Germinal center (tissue), 1 donor: ENCODE measurements at regions not wholly inside any gene's neighbourhood (a gene's known extent, or its start where the extent isn't known, plus 50 kb on each side); places are given as distances from the start of the nearest gene placed in this dataset.
A peak's percentile ranks its signal among the peaks of the same experiment; 100 is the strongest.

Experiments used
- DNase-seq: peaks from one replicate; pipeline ENCODE4 v3.0.0; 2012; ENCODE audit warnings: mixed read lengths, low spot score

DNA sequence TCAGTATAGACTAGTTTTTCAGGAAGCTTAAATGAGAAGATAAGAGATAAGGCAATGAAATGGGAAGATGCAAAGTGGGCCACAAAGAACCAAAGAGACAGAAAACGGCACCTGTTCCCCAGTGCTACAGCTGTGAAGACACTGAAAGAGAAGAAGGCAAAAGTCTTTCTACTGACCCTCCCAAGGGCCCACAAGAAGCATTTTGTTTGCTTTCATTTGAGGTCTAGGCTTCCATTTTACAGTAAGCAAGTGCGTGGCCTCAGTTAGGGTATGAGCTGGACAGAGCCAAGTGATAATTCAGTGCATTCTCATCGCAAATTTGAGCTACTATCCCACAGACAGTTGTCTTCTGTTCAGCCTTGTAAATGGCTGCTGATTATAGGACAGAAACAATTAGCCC is 53.4 kb upstream of the STK17B start:
- no peak for DNase-seq

DNA sequence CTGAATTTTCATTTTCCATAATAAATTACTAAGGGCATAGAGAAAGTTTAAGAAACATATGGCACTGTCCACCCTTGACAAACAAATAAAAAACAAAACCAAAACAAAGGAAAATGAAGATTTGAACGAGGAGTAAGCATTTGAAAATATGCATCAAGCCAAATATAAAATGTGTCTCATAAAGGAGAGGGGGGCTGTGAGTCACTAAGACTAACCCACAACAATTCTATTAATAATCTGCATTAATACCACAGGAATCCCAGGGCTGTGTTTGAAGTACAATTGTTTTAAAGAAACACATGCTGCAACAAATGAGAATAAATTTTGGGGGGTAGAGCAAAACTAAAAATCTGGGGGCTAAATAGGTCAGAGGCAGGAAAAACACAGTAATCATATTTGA is 53.8 kb upstream of the STK17B start:
- no peak for DNase-seq

DNA sequence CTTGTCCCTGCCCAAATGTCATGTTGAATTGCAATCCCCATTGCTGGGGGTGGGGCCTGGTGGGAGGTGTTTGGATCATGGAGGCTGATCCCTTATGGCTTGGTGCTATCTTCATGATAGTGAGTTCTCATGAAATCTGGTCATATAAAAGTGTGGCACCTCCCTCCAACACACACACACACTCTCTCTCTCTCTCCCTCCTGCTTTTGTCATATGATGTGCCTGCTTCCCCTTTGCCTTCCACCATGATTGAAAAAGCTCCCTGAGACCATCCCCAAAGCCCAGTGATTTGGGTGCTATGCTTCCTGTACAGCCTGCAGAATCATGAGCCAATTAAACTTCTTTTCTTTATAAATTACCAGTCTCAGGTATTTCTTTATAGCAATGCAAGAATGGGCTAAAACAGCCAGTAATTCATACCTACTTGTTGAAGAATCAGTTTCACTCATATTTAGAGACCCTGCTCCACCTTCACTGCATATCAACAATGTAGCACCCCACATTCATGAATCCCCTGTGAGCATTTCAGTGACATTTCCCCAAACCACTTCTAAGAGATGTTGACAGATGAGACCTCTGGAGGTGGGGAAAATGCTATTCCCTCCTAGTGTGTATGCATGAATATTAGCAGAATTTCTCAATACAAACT is 54.8 kb upstream of the STK17B start:
- no peak for DNase-seq

DNA sequence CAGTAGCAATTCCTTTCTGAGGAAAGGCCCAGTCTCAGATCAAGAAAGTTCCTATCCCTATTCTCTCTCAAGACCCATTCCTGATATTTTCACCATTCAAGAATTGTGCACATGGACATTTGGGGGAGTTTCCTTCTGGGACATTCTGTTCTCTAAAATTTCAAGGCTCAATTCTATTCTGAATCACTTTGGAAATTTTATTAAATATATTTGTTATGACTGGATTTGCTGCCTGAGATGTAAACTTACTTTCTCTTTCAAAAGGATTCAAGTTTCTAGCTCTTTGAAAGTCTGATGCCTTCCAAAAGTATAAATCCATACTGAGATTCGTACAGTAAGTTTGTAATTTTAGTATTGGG is 55.3 kb upstream of the STK17B start:
- DNase-seq = no peak

DNA sequence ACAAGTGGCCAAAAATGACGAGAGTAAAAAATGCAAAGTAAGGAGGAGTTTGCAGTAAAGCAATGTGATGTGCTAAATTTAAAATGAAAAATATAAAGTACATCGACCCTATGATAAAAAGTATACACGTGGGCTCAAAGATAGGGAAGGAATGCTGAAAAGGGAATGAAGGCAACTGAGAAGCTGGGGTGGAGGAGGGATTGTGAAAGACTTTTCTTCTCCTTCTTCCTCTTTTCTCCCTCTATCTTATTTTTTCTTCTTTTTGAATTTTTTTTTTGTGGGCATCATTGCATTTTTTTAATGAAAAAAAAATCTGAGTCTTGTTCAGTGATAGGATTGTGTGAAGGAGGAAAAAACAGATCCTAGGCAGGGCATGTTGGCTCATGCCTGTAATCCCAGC is 57.6 kb upstream of the STK17B start:
- no peak for DNase-seq

DNA sequence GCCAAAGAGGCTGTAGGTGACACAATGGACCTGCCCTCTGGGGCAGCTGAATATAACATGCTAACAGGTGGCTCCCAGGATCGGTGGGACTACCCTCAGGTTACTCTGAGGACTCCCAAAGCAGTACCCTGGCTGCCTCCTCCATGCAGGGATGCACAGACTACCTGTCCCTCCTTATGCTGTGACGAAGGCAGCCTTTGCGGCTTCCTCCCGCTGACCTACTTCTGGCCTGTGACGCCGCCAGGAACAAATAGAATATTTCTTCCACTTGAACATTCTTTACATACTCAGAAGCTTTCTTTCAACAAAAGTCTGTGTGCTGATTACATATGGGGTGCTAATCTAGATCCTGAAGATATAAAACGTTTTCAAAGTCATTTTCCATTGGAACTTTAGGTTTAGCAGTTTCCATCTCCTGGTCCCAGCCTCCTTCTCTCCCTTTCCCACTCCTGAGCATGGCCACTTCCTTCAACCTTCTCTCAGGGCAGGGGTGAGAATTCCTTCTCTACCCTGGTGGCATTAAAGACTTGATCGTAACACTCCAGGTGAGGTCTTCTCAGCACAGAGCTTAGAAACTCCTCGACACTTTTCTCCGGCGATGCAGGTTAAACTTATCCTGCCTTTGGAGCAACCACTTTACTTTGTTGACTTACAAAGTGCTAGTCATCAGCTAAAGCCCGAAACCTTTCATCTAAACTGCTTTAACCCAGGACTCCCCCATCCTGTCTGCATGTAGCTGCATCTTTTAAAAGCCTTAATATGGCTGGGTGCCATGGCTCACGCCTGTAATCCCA is 58.9 kb upstream of the STK17B start:
- DNase-seq = no peak

DNA sequence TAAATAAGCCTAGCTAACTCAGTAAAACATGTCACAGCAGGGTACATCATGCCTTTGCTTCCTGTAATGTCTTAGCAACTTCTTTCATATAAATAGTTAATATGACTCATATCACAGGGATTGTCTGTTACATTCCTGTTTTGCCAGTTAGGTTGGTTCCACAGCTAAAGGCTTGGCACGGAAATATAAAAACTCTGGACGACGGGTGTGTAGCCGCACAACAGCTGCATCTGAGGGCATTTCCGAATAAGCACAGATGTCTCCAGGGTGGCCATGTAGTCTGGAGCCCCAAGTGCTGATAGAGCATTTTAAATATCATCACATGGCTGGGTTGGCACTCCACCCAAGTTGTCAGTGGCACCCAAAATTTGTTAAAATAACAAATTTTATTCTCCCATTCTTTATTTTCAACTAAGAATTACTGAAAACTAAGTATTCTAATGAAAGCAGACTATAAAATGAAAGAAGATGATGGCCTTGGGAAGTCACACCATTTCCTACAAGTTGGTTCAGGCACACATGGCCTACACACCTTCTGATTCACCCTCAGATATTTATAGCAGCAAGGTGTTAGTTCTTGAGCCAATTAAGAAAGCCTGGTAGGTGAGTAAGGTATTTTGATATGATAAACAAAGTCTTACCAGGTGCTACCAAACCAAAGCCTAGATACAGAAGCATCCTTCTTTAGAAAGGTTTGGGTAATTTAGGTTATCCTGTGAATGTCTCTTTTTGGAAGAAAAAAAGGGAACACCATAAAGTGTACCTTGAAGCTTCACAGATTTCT is 61.8 kb upstream of the STK17B start:
- no peak for DNase-seq

DNA sequence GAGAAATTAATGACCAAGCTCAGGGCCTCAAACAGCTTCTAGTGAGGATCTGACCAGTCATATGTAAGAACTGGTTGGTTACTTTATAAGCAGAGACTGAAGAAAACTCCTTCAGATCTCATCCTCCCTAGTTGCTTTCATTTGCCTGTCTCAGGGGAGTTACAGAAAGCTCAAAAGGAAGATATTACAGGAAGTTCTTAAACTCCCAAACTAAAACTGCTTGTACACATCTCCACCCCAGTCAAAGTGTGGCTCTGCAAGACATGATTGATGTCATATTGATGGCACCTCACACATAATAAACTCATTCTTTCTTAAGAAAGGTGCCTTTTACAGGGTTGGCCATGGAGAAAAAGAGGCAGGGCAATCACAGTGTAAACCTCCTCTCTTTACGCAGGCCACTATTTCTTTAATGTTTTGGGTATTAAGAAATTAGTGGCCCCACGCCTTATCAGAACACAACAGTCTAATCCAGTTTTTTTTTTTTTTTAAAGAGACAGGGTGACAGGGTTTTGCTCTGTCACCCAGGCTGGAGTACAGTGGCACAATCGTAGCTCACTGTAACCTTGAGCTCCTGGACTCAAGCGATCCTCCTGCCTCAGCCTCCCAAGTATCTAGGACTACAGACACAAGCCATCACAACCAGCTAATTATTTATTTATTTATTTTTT is 62.6 kb upstream of the STK17B start:
- no peak for DNase-seq

DNA sequence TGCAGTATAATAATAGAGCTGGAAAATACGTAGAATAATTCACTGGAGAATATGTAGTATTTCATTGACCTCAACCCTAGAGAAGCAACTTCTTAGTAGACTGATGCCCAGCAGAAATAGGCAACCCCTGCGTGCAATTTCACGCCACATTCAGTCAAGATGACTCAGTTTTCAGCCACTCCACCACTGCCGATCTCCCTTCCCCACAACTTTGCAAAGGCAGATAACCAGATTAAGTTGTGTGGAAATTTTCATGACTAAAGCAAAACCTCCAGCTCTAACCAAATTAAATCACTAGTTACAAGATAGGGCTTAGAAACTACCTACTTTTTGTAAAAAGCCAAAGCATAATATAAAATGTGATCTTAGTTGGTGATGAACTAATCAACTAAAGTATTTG is 63.3 kb upstream of the STK17B start:
- no peak for DNase-seq

DNA sequence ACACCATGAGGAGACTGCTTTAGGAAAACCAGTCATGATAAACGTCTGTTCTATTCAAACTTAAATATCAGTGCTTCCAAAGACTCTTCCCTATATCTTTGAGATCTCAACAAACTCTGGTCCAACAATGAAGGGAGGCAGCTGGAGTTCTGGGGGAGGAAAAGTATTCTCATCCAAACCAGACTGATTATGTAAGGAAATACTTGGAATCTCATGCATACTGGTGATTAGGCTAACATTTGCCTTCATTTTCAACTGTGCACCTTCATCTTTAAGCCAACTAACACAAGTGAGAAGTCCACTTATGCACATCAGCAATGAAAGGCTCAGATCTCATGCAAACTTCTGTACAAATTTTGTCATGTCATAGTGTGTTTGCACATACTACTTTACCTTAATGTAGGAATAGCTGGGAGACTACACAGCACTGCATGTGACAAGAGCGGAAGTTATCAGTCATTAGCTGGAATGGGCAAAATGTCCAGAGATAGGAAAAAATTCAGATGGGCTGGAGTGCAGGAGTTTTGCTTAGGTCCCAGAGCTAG is 67.5 kb upstream of the STK17B start:
- DNase-seq = no peak

DNA sequence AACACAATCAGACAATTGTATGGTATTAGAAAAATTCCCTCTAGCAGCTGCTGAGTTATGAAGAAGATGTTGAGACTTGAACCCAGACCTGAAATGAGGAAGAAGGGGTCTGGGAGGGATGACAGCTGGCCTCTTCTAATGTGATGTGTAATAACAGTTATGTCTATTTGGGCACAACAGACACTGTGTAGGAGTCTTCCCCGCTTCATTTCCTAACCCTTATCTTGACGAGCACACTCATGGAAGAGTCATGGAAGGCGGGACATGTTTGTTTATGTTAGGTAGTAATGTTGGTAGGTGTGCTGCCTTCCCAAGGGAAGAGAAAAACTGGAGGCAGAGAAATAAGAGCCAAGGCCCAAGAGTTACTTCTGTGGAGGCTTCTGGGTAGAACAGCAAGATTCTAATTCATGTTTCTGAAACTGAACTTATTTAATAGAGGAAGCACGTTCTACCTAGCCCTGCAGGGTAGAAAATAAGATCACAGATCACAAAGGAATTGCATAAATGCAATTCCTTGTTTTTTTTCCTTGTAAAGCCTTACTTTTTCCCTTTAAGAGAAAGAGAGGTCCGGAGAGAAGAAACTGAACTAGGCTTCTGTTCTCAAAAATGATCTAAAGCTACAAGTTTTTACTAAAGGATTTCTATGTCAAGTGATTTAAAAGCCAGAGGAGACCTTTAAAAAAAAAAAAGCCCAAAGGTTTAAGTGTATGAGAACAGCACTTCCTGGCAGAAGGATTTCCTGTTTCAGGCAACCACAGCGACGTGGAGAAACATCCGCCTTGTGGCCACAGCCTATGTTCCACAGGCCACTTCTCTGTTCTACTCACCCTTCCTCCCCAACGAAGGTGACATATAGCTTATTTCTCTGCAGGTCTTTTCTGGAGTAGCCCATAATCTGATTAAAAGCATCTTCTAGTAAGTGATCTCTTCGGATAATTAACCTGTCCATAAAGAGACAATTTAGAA is 68.5 kb upstream of the STK17B start:
- peak; percentile 64 for DNase-seq

DNA sequence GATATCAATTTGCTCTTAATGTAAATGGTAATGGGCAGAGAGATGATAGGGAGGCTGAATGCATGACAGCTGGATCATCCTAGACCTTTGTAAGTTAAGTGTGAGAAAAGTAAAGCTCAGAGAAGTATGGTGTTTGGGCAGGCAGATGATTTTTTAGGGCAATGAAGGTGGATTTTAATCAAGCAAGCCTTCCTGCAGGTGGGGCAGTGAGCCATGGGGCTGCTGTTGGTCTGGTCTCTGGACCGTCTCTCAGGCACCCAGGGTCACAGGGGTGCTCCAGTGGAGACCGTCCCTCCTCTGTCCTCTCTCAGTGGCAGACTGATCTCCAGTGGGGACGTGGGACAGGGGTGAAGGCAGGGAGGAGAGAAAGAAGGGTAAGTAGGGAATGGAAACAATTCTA is 69.8 kb upstream of the STK17B start:
- peak; percentile 18 for DNase-seq

DNA sequence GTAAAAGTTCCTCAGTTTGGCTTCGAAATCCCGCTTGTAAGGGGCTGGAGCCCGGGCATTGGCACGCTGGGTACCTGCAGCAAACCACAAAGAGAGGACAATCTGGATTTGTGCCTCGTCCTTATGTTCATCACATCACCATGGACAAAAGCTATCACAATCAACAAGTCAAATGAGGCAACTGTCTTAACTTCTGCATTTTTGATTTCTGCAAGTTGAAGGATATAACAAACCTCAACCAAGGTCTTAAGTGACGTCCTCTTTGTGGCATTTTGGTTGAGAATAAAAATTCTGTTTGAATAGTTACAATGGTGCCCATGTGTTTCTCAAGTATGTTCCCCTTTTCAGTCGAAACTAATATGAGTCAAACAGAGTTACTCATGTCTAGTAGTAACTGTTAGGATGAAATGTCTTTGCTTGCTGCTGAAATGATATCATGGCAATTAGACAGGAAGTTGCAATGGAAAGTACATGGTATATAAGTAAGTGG is 70.8 kb upstream of the STK17B start:
- DNase-seq = peak; percentile 45

DNA sequence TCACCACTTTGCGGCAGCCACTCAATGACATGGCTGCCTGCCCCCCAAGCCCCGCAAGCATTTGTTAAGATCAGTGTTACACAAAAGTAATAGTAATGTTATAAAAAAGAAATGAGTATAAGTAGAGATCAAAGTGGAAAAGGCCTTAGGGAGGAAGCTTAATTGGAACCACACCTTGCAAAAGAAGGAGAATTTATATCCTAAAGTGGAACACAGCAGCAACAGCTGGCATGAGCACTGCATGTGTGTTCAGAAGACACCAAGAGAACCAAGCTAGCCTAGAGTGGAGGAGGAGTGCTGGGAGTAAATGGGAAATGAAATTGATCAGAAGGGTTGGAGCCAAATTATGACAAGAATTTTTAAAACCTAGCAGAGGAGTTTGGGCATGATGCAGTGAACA is 73.1 kb upstream of the STK17B start:
- DNase-seq = no peak

DNA sequence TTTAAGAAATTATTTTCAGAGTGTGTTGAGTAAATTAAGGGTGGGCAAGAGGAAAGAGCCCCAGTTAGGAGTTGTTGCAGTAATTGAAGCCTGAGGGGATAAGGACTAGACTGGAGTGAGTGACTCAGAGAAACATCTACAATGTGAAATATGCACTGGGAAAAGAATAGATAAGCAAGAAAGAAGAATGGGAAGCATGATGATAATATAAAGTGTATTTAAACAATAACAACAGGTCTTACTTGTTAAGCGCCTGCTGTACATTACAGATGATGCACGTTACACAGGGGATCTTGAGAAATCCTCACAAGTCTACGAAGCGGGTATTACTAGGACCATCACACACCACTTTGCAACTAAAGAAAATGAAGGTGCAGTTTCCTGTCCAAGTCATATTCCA is 73.6 kb upstream of the STK17B start:
- DNase-seq = no peak

DNA sequence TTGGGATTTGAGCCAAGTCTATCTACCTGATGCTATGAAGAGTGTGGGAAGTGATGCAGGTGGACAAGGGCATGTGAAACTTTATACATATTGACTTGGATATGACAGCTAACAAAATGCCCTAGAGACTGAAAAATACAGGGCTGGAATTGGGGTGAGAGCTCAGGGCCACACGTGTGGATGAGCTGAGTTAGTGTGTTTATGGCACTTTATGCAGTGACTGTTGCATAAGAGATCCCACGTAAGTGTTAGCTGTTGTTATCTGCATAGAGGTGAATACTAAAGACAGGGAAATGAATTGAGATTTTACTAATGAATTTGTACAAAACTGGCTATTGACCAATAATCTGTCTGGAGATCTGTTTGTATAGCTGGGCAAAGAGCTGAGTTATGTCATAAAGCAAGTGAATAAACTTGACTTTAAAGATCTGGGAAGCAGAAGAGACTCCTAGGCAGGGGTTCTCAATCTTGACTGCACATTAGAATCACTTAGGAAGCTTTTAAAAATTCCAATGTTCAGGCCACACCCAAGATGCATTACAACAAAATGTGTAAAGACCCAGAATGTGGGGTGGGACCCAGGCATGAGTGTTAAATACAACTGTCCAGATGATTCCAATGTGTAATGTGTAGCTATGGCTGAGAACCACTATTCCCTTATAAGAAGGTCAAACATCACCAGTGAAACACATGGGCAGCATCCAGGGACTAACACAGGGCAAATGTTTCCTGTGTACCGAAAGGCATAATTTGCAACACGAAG is 74.2 kb upstream of the STK17B start:
- no peak for DNase-seq

DNA sequence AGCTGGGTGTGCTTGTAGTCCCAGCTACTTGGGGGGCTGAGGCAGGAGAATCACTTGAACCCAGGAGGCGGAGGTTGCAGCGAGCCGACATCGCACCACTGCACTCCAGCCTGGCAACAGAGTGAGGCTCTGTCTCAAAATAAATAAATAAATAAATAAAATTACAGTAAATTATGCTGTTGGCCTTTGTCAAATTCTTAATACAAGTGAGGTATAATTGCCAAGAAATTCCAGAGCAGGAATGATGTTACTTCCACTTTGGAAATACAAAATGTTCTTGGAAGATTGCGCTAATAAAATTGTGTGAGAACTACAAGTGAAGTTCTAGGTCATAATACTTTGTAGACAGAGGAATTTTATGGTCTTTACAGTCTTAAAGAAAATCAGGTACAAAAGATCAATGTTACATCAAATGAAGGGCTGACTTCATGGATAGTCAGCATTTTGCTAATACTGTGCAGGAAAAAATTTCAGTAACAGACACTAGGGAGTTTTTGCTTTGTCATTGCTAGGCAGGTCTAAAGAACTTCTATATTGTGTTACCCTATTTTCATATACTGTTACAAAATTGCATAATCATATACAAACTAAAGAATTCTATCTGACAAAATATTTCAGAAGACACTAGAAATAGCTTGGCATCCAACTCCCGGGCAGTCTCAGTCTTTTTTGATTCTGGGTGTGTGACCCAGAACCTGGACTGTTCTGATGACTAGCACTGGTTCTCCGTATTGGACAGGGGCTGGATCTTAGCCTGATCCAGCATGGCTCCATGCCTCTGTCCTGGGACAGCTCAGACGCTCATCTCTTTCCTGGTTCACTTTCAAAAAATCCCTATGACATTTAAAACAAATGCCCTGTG is 76.0 kb upstream of the STK17B start:
- DNase-seq = no peak

DNA sequence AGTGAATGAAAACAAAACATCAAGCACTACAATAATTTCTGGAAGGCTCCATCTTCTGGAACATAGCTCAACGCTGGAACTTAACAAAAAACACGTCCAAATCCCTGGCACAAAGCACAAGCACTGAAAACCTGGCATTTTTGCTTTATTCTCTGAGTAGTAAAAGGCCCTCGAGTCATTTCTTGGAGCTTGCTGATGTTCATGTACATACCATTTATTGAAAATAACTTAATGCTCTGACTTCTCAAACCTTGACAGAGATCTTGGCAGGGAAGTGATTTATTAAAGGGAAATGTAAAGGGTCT is 76.5 kb upstream of the STK17B start:
- no peak for DNase-seq

DNA sequence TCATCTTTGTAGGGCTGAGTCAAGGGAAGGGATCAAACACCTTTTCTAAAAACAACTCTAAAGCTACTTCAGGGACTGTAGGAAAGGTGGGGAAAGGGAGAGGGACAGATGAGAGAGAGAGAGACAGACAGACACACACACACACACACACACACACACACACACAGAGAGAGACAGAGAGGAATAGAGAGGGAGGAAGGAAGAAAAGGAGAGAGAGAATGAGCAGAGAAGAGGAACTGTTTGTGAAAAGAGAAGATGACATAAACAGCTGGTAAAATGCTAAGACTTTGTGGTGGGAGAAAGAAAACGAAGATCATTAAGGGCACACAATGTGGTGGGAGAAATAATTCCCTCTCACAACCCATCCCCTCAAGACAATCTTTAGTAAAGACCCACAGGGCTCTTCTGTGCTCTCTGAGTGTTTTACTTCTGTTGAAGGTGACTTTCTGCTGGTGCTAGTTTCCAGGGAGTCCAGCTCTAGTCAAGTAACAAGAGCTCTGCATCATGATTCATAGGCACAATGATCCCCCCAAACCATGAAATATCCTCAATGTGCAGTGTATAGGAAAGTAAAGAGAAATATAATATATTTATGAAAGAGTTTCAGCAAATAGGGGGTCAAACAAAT is 77.2 kb upstream of the STK17B start:
- DNase-seq = no peak
